HG03460 (cell line): ENCODE measurements at regions not wholly inside any gene's neighbourhood (a gene's known extent, or its start where the extent isn't known, plus 50 kb on each side); places are given as distances from the start of the nearest gene placed in this dataset.
"Not testable (repeated sequence)": the region's sequence is repeated elsewhere in the genome, so short reads cannot be mapped to it uniquely, and the experiment has no call there.

Experiments
- ATAC-seq: cut with Tn5 transposase; IDR thresholded peaks from one replicate; pipeline ENCODE4 v1.9.1; 2021; ENCODE audit not compliant: unreplicated experiment

- no peak for ATAC-seq
These were observed 87.7 kb upstream of the SLC45A1 start for GRCh38 chr1:8230292-8230621.

- no peak for ATAC-seq
These were observed 89.7 kb upstream of the SLC45A1 start for GRCh38 chr1:8228253-8228652.

GRCh38 chr1:8227674-8228073, 90.2 kb upstream of the SLC45A1 start:
- not testable (repeated sequence) for ATAC-seq

- no peak for ATAC-seq
These were observed 91.2 kb upstream of the SLC45A1 start for GRCh38 chr1:8226747-8227146.

GRCh38 chr1:8226024-8226423, 91.9 kb upstream of the SLC45A1 start:
- ATAC-seq, result not testable (repeated sequence)

GRCh38 chr1:8223526-8223925, 94.4 kb upstream of the SLC45A1 start:
- ATAC-seq, result no peak

GRCh38 chr1:8222789-8223188, 95.1 kb upstream of the SLC45A1 start:
- no peak for ATAC-seq

- ATAC-seq, result no peak
These were observed 98.4 kb upstream of the SLC45A1 start for GRCh38 chr1:8219530-8219929.

- no peak for ATAC-seq
These were observed 99.4 kb upstream of the SLC45A1 start for GRCh38 chr1:8218351-8219092.

GRCh38 chr1:8217809-8218208, 100.1 kb upstream of the SLC45A1 start:
- no peak for ATAC-seq

GRCh38 chr1:8217011-8217711, 100.8 kb upstream of the SLC45A1 start:
- ATAC-seq, result no peak

GRCh38 chr1:8216005-8216404, 101.9 kb upstream of the SLC45A1 start:
- ATAC-seq, result no peak

GRCh38 chr1:8214501-8215173, 103.3 kb upstream of the SLC45A1 start:
- ATAC-seq, result no peak

GRCh38 chr1:8213676-8214075, 104.2 kb upstream of the SLC45A1 start:
- ATAC-seq, result no peak

GRCh38 chr1:8213136-8213535, 104.8 kb upstream of the SLC45A1 start:
- ATAC-seq, result no peak

GRCh38 chr1:8212580-8213031, 105.3 kb upstream of the SLC45A1 start:
- ATAC-seq, result no peak

- no peak for ATAC-seq
These were observed 105.9 kb upstream of the SLC45A1 start for GRCh38 chr1:8211883-8212579.

- no peak for ATAC-seq
These were observed 106.5 kb upstream of the SLC45A1 start for GRCh38 chr1:8211251-8211882.

GRCh38 chr1:8207202-8207601, 110.7 kb upstream of the SLC45A1 start:
- ATAC-seq, result no peak

GRCh38 chr1:8206391-8206790, 111.5 kb upstream of the SLC45A1 start:
- no peak for ATAC-seq

GRCh38 chr1:8205771-8206170, 112.1 kb upstream of the SLC45A1 start:
- ATAC-seq, result no peak
